ENCODE measurements at regions not wholly inside any gene's neighbourhood (a gene's known extent, or its start where the extent isn't known, plus 50 kb on each side); places are given as distances from the start of the nearest gene placed in this dataset.

GRCh38 chr4:65789341-65789740, 119.1 kb upstream of the EPHA5 start:
- Histone ChIP-seq H3K27ac (replicated peaks) (no peak overlapping the region), H3K27me3 (ENCODE audit: insufficient read depth, poor library complexity, severe bottlenecking) (no peaks in the 10 kb centered on the region), H3K4me3 (replicated peaks; ENCODE audit: insufficient read depth, low read length) (no peak overlapping the region)
- no peak for TF ChIP-seq REST (IDR thresholded peaks at IDR 0.05; ENCODE audit: insufficient replicate concordance, low read depth)
- no peak for DNase-seq (ENCODE audit: low read depth in 1 of 2, low spot score in 1 of 2)

- no peak overlapping the region for H3K27ac ChIP-seq (replicated peaks)
- no peak overlapping the region for H3K4me3 ChIP-seq (replicated peaks; ENCODE audit: insufficient read depth, low read length)
- TF ChIP-seq CTCF (IDR thresholded peaks at IDR 0.05; ENCODE audit: insufficient read depth, low read length) (no peak), REST (IDR thresholded peaks at IDR 0.05; ENCODE audit: insufficient replicate concordance, low read depth) (no peak), GABPA (IDR thresholded peaks at IDR 0.05; ENCODE audit: low read depth) (no peak), POLR2AphosphoS5 (IDR thresholded peaks at IDR 0.05; ENCODE audit: low read depth) (no peak), SPI1 (IDR thresholded peaks at IDR 0.05; ENCODE audit: borderline replicate concordance, low read depth) (no peak)
- H3K27me3 ChIP-seq (ENCODE audit: insufficient read depth, poor library complexity, severe bottlenecking) = no peaks in the 10 kb centered on the region
- DNase-seq (ENCODE audit: low read depth in 1 of 2, low spot score in 1 of 2) = no peak
Observed at GRCh38 chr4:65777270-65777669, 107.0 kb upstream of the EPHA5 start.

- no peak overlapping the region for H3K4me3 ChIP-seq (replicated peaks; ENCODE audit: insufficient read depth, low read length)
- DNase-seq (ENCODE audit: low read depth in 1 of 2, low spot score in 1 of 2) = no peak
- no peaks in the 10 kb centered on the region for H3K27me3 ChIP-seq (ENCODE audit: insufficient read depth, poor library complexity, severe bottlenecking)
- TF ChIP-seq CTCF (IDR thresholded peaks at IDR 0.05; ENCODE audit: insufficient read depth, low read length) (no peak), SPI1 (IDR thresholded peaks at IDR 0.05; ENCODE audit: borderline replicate concordance, low read depth) (no peak), POLR2AphosphoS5 (IDR thresholded peaks at IDR 0.05; ENCODE audit: low read depth) (no peak), GABPA (IDR thresholded peaks at IDR 0.05; ENCODE audit: low read depth) (no peak), REST (IDR thresholded peaks at IDR 0.05; ENCODE audit: insufficient replicate concordance, low read depth) (no peak)
- no peak overlapping the region for H3K27ac ChIP-seq (replicated peaks)
Observed at GRCh38 chr4:65773636-65774035, 103.3 kb upstream of the EPHA5 start.

- H3K4me3 ChIP-seq (replicated peaks; ENCODE audit: insufficient read depth, low read length) = no peak overlapping the region
- TF ChIP-seq GABPA (IDR thresholded peaks at IDR 0.05; ENCODE audit: low read depth) = no peak
- no peak for TF ChIP-seq POLR2AphosphoS5 (IDR thresholded peaks at IDR 0.05; ENCODE audit: low read depth)
- no peak overlapping the region for H3K27ac ChIP-seq (replicated peaks)
- no peaks in the 10 kb centered on the region for H3K27me3 ChIP-seq (ENCODE audit: insufficient read depth, poor library complexity, severe bottlenecking)
- no peak for DNase-seq (ENCODE audit: low read depth in 1 of 2, low spot score in 1 of 2)
Observed at GRCh38 chr4:65747386-65747785, 77.1 kb upstream of the EPHA5 start.

Data from HL-60 (cell line).